OCI-LY3 (cell line): ENCODE measurements at regions not wholly inside any gene's neighbourhood (a gene's known extent, or its start where the extent isn't known, plus 50 kb on each side); places are given as distances from the start of the nearest gene placed in this dataset.

Experiments used
- EZH2phosphoT487 ChIP-seq: fragments of 200-600 bp; shearing (Covaris generic); IDR thresholded peaks from 2 replicates; pipeline ENCODE4 v1.6.1; 2018; ENCODE audit warnings: antibody characterized with exemption, mixed run types, low read depth
- TF ChIP-seq, protein P1 (sequence below): fragments of 200-600, 300-600 bp; sonication (generic); IDR thresholded peaks from 2 replicates; pipeline ENCODE4 v1.5.1; 2014; ENCODE audit warnings: antibody characterized with exemption, low read length, low read depth

DNA sequence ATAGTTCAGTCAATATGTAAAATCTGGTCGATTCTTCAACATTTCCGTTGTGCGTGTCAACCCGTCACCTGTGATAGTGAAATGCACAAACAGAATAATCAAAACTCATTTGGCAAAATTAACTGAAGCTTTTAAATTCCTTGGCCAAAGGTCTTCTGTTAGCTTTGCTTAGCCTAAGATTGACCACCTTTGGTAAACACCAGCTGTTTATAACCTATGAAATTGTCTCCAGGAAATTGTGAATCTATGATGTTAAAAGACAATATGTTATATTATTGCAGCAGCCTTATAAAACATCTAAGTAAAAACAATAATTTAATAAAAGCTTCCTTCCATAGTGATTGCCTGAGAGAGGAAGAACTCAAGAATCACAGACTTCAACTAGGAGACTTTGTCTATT lies 196.8 kb downstream of the IL15 start:
- TF ChIP-seq, protein P1, sequence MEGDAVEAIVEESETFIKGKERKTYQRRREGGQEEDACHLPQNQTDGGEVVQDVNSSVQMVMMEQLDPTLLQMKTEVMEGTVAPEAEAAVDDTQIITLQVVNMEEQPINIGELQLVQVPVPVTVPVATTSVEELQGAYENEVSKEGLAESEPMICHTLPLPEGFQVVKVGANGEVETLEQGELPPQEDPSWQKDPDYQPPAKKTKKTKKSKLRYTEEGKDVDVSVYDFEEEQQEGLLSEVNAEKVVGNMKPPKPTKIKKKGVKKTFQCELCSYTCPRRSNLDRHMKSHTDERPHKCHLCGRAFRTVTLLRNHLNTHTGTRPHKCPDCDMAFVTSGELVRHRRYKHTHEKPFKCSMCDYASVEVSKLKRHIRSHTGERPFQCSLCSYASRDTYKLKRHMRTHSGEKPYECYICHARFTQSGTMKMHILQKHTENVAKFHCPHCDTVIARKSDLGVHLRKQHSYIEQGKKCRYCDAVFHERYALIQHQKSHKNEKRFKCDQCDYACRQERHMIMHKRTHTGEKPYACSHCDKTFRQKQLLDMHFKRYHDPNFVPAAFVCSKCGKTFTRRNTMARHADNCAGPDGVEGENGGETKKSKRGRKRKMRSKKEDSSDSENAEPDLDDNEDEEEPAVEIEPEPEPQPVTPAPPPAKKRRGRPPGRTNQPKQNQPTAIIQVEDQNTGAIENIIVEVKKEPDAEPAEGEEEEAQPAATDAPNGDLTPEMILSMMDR = no peak
- TF ChIP-seq EZH2phosphoT487 = no peak
